GM21526 (cell line): ENCODE measurements at regions not wholly inside any gene's neighbourhood (a gene's known extent, or its start where the extent isn't known, plus 50 kb on each side); places are given as distances from the start of the nearest gene placed in this dataset.

Source experiments
- ATAC-seq: cut with Tn5 transposase; IDR thresholded peaks from one replicate; pipeline ENCODE4 v1.9.1; 2021; ENCODE audit warnings: moderate library complexity; ENCODE audit not compliant: unreplicated experiment, low FRiP score

DNA sequence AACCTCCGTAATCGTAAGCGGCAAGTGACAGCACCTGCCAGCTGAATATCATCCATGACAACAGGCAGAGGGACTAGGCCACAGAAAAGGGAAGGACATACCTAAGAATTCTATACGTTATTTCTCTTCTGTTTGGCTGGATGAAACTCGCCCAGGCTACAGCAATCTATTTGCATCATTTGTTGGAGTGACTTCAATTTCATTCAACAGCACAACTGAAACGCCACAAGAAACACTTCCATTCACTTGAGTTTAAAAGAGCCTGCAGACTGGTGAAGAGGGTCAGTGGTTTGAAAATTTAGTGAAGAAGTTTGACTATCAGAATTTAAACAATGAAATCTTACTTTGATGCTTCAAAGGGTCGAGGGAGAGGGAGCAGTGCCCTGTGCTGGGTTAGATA is 378.7 kb downstream of the LMO4 start:
- ATAC-seq, result no peak

- ATAC-seq, result no peak
Observed at GRCh38 chr1:87712261-87713010, 383.8 kb downstream of the LMO4 start.

DNA sequence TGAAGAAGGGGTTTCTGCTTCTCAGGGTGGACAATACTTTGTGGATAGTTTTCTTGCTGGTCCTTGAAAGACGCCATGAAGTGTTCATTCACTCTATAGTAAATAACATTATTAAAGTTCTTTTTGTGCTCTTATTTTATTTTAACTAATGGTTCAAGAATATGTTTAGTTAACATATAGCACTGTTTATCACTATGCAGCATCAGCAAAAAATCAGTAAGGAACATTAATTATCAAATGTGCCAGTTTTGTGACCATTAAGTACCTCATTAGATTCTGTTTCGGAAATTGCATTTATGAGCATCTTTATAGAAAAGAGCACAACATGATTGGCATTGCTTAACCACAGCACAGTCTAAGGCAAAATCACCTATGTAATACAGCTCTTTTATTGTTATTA is 385.6 kb downstream of the LMO4 start:
- ATAC-seq, result no peak

DNA sequence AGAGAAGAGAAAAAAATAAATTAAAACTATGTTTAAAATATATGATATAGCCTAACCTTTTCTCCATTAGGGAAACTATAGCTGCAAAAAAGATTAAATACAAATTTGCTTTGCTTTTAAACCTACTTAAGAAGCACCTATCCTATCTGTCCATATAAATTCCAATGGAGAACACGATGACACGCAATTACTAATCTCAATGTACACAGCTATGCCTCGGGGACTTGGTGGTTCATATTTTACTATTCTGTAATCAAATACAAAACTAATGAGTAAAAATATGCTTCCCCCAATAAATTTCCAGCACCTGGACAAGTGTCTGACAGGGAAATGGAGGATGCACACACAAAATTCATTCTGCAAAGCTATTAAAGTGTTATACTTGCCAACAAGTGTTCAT is 386.4 kb downstream of the LMO4 start:
- ATAC-seq, result no peak

DNA sequence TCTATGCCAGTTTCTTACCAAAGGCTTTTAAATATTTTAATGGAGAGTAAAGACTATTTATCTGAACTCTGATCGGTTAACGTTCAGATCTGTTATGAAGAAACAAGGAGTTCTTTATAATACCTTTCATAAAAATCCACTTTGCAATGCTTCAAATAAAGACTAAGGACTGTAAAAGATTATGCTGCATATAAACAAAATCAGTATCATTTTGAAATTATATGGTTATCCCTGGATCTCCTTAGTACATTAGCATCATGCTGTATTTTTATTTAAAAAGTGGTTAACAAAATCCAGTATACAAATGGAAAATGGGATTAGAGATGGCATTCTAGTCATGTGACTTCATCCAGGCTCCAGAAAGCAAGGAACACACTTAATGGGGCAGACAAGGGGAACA is 386.8 kb downstream of the LMO4 start:
- no peak for ATAC-seq

- no peak for ATAC-seq
Observed at GRCh38 chr1:87717157-87717670, 388.5 kb downstream of the LMO4 start.

GRCh38 chr1:87718241-87718950 is 389.7 kb downstream of the LMO4 start:
- no peak for ATAC-seq

DNA sequence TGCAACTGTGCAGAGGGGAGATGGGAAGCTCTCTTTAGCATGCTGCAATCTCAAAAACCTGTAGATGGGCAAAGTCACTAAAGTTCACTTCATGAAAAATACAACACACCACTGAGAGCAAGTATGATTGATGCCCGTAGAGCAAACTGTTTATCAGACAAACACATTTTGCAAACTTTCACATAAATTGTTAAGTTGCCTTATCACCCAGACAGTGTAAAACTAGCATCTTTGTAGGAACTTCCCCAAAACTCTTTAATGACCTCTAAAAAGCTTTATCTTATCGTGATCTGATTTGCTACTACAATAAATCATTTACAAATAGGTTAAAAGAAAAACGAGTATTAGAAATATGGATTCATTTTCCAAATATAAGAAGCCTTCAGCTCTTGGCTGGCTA is 391.0 kb downstream of the LMO4 start:
- no peak for ATAC-seq

GRCh38 chr1:87720561-87720960 is 391.9 kb downstream of the LMO4 start:
- ATAC-seq, result no peak

DNA sequence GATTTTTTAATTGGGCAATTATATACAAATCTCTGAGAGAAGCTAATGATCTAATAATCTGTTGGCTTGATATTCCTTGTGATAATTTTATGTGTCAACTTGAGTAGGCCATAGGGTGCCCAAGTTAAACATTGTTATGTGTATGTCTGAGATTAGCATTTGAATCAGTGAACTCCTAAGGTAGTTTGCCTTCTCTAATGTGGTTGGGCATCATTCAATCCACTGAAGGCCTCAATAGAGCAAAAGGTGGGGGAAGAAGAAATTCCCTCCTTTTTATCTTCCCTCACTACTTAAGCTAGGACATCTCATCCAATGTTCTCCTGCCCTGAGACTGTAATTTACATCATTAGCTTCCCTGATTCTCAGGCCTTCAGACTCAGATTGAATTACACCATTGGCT is 394.5 kb downstream of the LMO4 start:
- no peak for ATAC-seq

GRCh38 chr1:87728169-87728568 is 399.5 kb downstream of the LMO4 start:
- no peak for ATAC-seq

- no peak for ATAC-seq
Observed at GRCh38 chr1:87730274-87731216, 401.9 kb downstream of the LMO4 start.

DNA sequence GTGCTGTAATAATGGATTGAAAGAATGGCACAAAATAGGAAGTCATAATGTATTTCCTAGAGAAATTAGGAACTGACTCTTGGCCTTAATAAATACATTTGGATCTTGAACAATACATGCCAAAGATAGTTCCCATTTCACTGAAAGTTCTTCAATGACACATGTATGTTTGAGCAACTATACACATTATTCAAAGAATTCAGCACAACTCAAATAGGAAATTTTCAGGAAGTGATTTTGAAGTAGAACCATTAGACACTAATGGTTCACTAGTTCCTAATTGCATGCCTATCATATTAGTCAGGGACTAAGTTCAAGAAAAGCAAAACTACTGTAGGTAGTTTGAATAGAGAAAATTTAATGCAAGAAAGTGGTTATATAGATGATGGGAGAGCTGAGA is 404.7 kb downstream of the LMO4 start:
- no peak for ATAC-seq

- no peak for ATAC-seq
Observed at GRCh38 chr1:87735750-87736149, 407.1 kb downstream of the LMO4 start.

GRCh38 chr1:87739141-87739540 is 410.5 kb downstream of the LMO4 start:
- no peak for ATAC-seq

GRCh38 chr1:87739704-87740103 is 411.0 kb downstream of the LMO4 start:
- no peak for ATAC-seq

- no peak for ATAC-seq
Observed at GRCh38 chr1:87743256-87743655, 414.6 kb downstream of the LMO4 start.

- no peak for ATAC-seq
Observed at GRCh38 chr1:87744056-87744455, 415.4 kb downstream of the LMO4 start.

GRCh38 chr1:87744763-87745162 is 416.1 kb downstream of the LMO4 start:
- ATAC-seq, result no peak

GRCh38 chr1:87753366-87753765 is 424.7 kb downstream of the LMO4 start:
- ATAC-seq, result no peak

DNA sequence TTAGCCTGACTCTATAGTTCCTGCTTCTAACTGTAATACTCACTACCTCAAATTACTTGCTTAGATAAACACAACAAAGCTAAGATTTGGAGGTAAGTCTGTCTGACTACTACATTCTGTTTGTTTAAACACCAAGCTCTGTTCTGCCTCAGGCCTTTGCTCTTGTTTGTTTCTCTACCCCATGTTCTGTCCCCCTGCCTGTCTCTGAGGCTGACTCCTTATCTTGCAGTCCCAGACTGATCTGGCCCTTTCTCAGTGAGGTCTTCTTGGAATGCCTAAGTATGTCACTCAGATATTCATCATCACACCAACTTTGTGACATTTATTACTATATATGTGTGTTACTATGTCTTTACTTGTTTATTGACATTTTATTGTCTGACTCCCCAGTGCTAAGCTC is 425.5 kb downstream of the LMO4 start:
- ATAC-seq, result no peak
